ENCODE measurements at regions not wholly inside any gene's neighbourhood (a gene's known extent, or its start where the extent isn't known, plus 50 kb on each side); places are given as distances from the start of the nearest gene placed in this dataset.

GRCh38 chr1:29583727-29584126 lies 347.4 kb downstream of the PTPRU start:
- Histone ChIP-seq H3K9me3 (ENCODE audit: control insufficient read depth, low read length) (peaks cover 3% of the 10 kb centered on the region), H3K4me3 (ENCODE audit: low read length in 2 of 2) (no peak overlapping the region), H3K27me3 (ENCODE audit: control insufficient read depth in 1 of 2, insufficient read depth in 2 of 2, low read length in 1 of 2) (no peaks in the 10 kb centered on the region), H3K36me3 (ENCODE audit: control insufficient read depth in 1 of 2, insufficient read depth in 2 of 2, low read length in 1 of 2) (no peaks in the 10 kb centered on the region), H3K4me1 (ENCODE audit: control insufficient read depth in 1 of 2, insufficient read depth in 2 of 2, low read length in 2 of 2) (no peaks in the 10 kb centered on the region), H3K27ac (ENCODE audit: low read depth in 1 of 2, low read length in 2 of 2) (no peak overlapping the region)
- ATAC-seq (ENCODE audit: low FRiP score) (no peak), DNase-seq (no peak)
- intact Hi-C loops (cut with DNase I) = no loop called here
- WGBS, 2 donors = 61 to 74% methylated on average over 5 of the region's 5 CpGs

GRCh38 chr1:29581256-29581655 lies 344.9 kb downstream of the PTPRU start:
- intact Hi-C loops (cut with DNase I) = no loop called here
- no peaks in the 10 kb centered on the region for H3K4me1 ChIP-seq (ENCODE audit: control insufficient read depth in 1 of 2, insufficient read depth in 2 of 2, low read length in 2 of 2)
- WGBS, 2 donors = 73 to 76% methylated on average over 4 of the region's 4 CpGs
- H3K4me3 ChIP-seq (ENCODE audit: low read length in 2 of 2) = no peak overlapping the region
- H3K27ac ChIP-seq (ENCODE audit: low read depth in 1 of 2, low read length in 2 of 2) = no peak overlapping the region
- H3K9me3 ChIP-seq (ENCODE audit: control insufficient read depth, low read length) = peaks cover 1% of the 10 kb centered on the region
- no peaks in the 10 kb centered on the region for H3K36me3 ChIP-seq (ENCODE audit: control insufficient read depth in 1 of 2, insufficient read depth in 2 of 2, low read length in 1 of 2)
- ATAC-seq (ENCODE audit: low FRiP score) (no peak), DNase-seq (no peak)
- no peaks in the 10 kb centered on the region for H3K27me3 ChIP-seq (ENCODE audit: control insufficient read depth in 1 of 2, insufficient read depth in 2 of 2, low read length in 1 of 2)

- peaks cover 1% of the 10 kb centered on the region for H3K9me3 ChIP-seq (ENCODE audit: control insufficient read depth, low read length)
- no peaks in the 10 kb centered on the region for H3K36me3 ChIP-seq (ENCODE audit: control insufficient read depth in 1 of 2, insufficient read depth in 2 of 2, low read length in 1 of 2)
- no peaks in the 10 kb centered on the region for H3K4me1 ChIP-seq (ENCODE audit: control insufficient read depth in 1 of 2, insufficient read depth in 2 of 2, low read length in 2 of 2)
- intact Hi-C loops (cut with DNase I) = no loop called here
- ATAC-seq (ENCODE audit: low FRiP score) = no peak
- DNase-seq = no peak
- 52 to 57% methylated on average over 5 of the region's 5 CpGs for WGBS, 2 donors
- no peaks in the 10 kb centered on the region for H3K27me3 ChIP-seq (ENCODE audit: control insufficient read depth in 1 of 2, insufficient read depth in 2 of 2, low read length in 1 of 2)
- H3K4me3 ChIP-seq (ENCODE audit: low read length in 2 of 2) = no peak overlapping the region
- H3K27ac ChIP-seq (ENCODE audit: low read depth in 1 of 2, low read length in 2 of 2) = no peak overlapping the region
Measured at GRCh38 chr1:29579821-29580425, 343.6 kb downstream of the PTPRU start.

DNA sequence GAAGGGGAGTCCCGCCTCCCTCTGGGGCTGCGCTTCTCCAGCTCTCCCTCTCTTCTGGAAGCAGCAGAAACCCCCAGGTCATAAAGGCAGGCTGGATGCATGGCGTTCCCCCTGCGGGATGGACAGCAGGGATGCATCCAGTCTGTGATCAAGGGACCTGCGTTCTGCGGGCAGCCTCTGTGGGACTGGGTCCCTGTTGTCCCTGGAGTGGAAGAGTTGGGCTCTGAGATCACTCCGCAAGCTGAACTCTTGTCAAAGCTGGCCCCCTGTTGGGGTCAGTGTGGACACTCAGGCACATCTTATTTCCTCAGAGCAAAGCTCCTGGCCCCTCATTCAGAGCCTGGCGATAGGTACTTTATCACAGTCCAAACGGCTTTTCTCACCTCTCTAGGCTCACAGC lies 341.2 kb downstream of the PTPRU start:
- ATAC-seq (ENCODE audit: low FRiP score) = no peak
- Histone ChIP-seq H3K27ac (ENCODE audit: low read depth in 1 of 2, low read length in 2 of 2) (no peak overlapping the region), H3K4me1 (ENCODE audit: control insufficient read depth in 1 of 2, insufficient read depth in 2 of 2, low read length in 2 of 2) (no peaks in the 10 kb centered on the region), H3K27me3 (ENCODE audit: control insufficient read depth in 1 of 2, insufficient read depth in 2 of 2, low read length in 1 of 2) (no peaks in the 10 kb centered on the region), H3K4me3 (ENCODE audit: low read length in 2 of 2) (no peak overlapping the region), H3K36me3 (ENCODE audit: control insufficient read depth in 1 of 2, insufficient read depth in 2 of 2, low read length in 1 of 2) (no peaks in the 10 kb centered on the region), H3K9me3 (ENCODE audit: control insufficient read depth, low read length) (peaks cover 1% of the 10 kb centered on the region)
- WGBS, 2 donors = 24 to 31% methylated on average over 9 of the region's 9 CpGs
- no peak for DNase-seq
- intact Hi-C loops (cut with DNase I) = no loop called here

GRCh38 chr1:29576510-29576909 lies 340.2 kb downstream of the PTPRU start:
- peaks cover 1% of the 10 kb centered on the region for H3K9me3 ChIP-seq (ENCODE audit: control insufficient read depth, low read length)
- intact Hi-C loops (cut with DNase I) = no loop called here
- no peak overlapping the region for H3K27ac ChIP-seq (ENCODE audit: low read depth in 1 of 2, low read length in 2 of 2)
- WGBS, 2 donors = 71 to 75% methylated on average over 6 of the region's 6 CpGs
- no peak for ATAC-seq (ENCODE audit: low FRiP score)
- no peaks in the 10 kb centered on the region for H3K36me3 ChIP-seq (ENCODE audit: control insufficient read depth in 1 of 2, insufficient read depth in 2 of 2, low read length in 1 of 2)
- no peak overlapping the region for H3K4me3 ChIP-seq (ENCODE audit: low read length in 2 of 2)
- DNase-seq = no peak
- no peaks in the 10 kb centered on the region for H3K4me1 ChIP-seq (ENCODE audit: control insufficient read depth in 1 of 2, insufficient read depth in 2 of 2, low read length in 2 of 2)
- H3K27me3 ChIP-seq (ENCODE audit: control insufficient read depth in 1 of 2, insufficient read depth in 2 of 2, low read length in 1 of 2) = no peaks in the 10 kb centered on the region

DNA sequence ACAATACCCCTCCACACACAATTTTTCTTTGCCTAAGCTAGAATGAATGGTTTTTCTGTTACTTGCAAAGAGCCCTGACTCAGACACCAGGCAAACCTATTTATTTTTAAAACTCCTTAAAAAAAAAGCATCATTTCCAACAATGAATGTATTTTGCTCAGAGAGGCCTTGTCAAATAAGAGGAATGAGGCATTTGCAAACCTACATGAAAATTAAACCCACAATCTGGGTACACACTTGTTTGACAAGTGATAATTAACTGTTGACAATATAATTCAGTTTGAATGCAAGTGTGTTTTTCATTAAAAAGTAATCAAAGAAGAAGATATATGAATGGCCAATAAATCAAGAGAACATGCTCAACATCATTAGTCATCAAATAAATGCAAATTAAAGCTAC lies 339.5 kb downstream of the PTPRU start:
- H3K27me3 ChIP-seq (ENCODE audit: control insufficient read depth in 1 of 2, insufficient read depth in 2 of 2, low read length in 1 of 2) = no peaks in the 10 kb centered on the region
- H3K9me3 ChIP-seq (ENCODE audit: control insufficient read depth, low read length) = peaks cover 1% of the 10 kb centered on the region
- H3K4me3 ChIP-seq (ENCODE audit: low read length in 2 of 2) = no peak overlapping the region
- ATAC-seq (ENCODE audit: low FRiP score) = no peak
- H3K36me3 ChIP-seq (ENCODE audit: control insufficient read depth in 1 of 2, insufficient read depth in 2 of 2, low read length in 1 of 2) = no peaks in the 10 kb centered on the region
- DNase-seq = no peak
- intact Hi-C loops (cut with DNase I) = no loop called here
- no peaks in the 10 kb centered on the region for H3K4me1 ChIP-seq (ENCODE audit: control insufficient read depth in 1 of 2, insufficient read depth in 2 of 2, low read length in 2 of 2)
- H3K27ac ChIP-seq (ENCODE audit: low read depth in 1 of 2, low read length in 2 of 2) = no peak overlapping the region

GRCh38 chr1:29575277-29575676 lies 339.0 kb downstream of the PTPRU start:
- Histone ChIP-seq H3K4me3 (ENCODE audit: low read length in 2 of 2) (no peak overlapping the region), H3K9me3 (ENCODE audit: control insufficient read depth, low read length) (peaks cover 1% of the 10 kb centered on the region), H3K27me3 (ENCODE audit: control insufficient read depth in 1 of 2, insufficient read depth in 2 of 2, low read length in 1 of 2) (no peaks in the 10 kb centered on the region), H3K27ac (ENCODE audit: low read depth in 1 of 2, low read length in 2 of 2) (no peak overlapping the region), H3K4me1 (ENCODE audit: control insufficient read depth in 1 of 2, insufficient read depth in 2 of 2, low read length in 2 of 2) (no peaks in the 10 kb centered on the region), H3K36me3 (ENCODE audit: control insufficient read depth in 1 of 2, insufficient read depth in 2 of 2, low read length in 1 of 2) (no peaks in the 10 kb centered on the region)
- DNase-seq (no peak), ATAC-seq (ENCODE audit: low FRiP score) (no peak)
- WGBS, 2 donors = 54 to 55% methylated on average over 6 of the region's 6 CpGs
- intact Hi-C loops (cut with DNase I) = no loop called here

DNA sequence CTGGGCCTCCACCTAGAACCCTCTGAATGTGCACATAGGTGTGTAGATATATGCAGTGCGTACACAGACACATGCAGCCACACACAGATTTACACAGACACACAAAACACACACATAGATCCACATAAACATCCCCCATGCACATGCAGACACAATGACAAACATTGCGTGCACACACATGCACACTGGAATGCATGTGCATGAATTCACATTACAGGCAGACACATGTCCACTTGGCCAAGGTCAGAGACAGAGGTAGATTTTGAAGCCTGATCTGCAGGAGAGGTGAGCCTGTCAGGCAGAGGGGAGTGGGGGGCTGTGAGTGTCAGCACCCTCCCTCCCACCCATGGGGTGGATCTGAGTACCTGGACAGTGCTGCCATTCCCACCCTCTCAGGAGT lies 338.5 kb downstream of the PTPRU start:
- no peak overlapping the region for H3K4me3 ChIP-seq (ENCODE audit: low read length in 2 of 2)
- H3K27ac ChIP-seq (ENCODE audit: low read depth in 1 of 2, low read length in 2 of 2) = no peak overlapping the region
- H3K4me1 ChIP-seq (ENCODE audit: control insufficient read depth in 1 of 2, insufficient read depth in 2 of 2, low read length in 2 of 2) = no peaks in the 10 kb centered on the region
- intact Hi-C loops (cut with DNase I) = no loop called here
- no peaks in the 10 kb centered on the region for H3K27me3 ChIP-seq (ENCODE audit: control insufficient read depth in 1 of 2, insufficient read depth in 2 of 2, low read length in 1 of 2)
- no peak for DNase-seq
- H3K36me3 ChIP-seq (ENCODE audit: control insufficient read depth in 1 of 2, insufficient read depth in 2 of 2, low read length in 1 of 2) = no peaks in the 10 kb centered on the region
- ATAC-seq (ENCODE audit: low FRiP score) = no peak
- H3K9me3 ChIP-seq (ENCODE audit: control insufficient read depth, low read length) = peaks cover 1% of the 10 kb centered on the region
- 90 to 93% methylated on average over 2 of the region's 2 CpGs for WGBS, 2 donors

DNA sequence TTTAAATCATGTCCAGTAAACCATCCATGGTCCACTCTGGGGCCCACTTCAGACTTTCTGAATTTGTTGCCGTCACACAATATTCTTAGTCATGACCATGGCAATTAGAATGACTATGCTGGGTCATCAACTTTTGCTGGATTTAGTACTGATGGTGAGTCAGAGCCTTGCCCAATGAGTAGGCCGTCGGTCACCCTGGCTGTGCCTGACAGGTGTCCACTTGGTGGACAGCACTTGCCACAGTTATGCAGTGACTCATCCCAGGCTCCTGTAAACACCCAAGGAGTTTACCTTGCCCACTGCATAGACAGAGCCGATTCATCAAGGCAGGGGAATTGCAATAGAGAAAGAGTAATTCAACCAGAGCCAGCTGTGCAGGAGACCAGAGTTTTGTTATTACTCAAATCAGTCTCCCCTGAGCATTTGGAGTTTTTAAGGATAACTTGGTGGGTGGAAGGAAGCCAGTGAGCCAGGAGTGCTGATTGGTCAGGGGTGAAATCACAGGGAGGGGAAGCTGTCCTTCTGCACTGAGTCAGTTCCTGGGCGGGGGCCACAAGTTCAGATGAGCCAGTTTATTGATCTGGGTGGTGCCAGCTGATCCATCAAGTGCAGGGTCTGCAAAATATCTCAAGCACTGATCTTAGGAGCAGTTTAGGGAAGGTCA lies 333.8 kb downstream of the PTPRU start:
- no peaks in the 10 kb centered on the region for H3K27me3 ChIP-seq (ENCODE audit: control insufficient read depth in 1 of 2, insufficient read depth in 2 of 2, low read length in 1 of 2)
- no peaks in the 10 kb centered on the region for H3K4me1 ChIP-seq (ENCODE audit: control insufficient read depth in 1 of 2, insufficient read depth in 2 of 2, low read length in 2 of 2)
- H3K9me3 ChIP-seq (ENCODE audit: control insufficient read depth, low read length) = peaks cover 10% of the 10 kb centered on the region
- no peak overlapping the region for H3K27ac ChIP-seq (ENCODE audit: low read depth in 1 of 2, low read length in 2 of 2)
- no peaks in the 10 kb centered on the region for H3K36me3 ChIP-seq (ENCODE audit: control insufficient read depth in 1 of 2, insufficient read depth in 2 of 2, low read length in 1 of 2)
- DNase-seq (no peak), ATAC-seq (ENCODE audit: low FRiP score) (no peak)
- intact Hi-C loops (cut with DNase I) = no loop called here
- no peak overlapping the region for H3K4me3 ChIP-seq (ENCODE audit: low read length in 2 of 2)
- 77 to 79% methylated on average over 5 of the region's 5 CpGs for WGBS, 2 donors

All from aorta (tissue), 5 donors.